ENCODE measurements at regions not wholly inside any gene's neighbourhood (a gene's known extent, or its start where the extent isn't known, plus 50 kb on each side); places are given as distances from the start of the nearest gene placed in this dataset.

DNA sequence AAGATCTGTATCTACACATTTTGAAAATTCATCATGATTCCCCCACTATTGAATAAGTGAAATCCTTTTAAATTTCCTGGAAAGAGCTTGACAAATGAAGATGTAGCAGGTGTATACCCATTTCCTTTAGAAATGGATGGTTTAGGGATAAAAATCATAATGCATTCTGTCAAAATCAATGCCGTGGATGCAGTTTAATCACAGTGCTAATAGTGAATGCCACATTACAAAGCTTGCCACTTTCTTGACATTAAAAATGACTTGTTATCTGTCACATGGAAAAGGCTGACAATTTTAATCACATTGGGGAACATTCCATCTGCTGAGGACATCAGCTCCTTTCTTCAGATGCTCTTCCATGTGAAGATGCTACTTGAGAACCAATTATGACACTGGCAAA is 229.6 kb downstream of the GPAM start:
- no peak for DNase-seq

DNA sequence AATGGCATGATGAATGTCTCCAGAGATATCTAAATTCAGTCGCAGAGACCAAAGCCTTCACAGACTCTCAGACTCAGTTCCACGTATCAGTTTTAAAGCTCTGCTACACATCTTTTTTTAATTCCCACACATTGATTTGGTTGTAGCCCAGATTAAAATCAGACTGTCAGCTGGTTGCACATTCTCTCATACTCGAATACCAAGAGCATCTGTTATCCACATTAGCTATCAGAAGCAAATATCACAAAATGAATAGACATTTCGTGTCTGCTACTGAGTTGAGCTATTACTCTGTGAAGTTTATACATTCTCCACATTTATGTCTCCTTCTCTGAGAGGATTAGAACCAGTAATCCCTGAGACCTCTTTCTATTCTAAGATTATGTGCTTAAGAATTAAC is 229.2 kb downstream of the GPAM start:
- no peak for DNase-seq

DNA sequence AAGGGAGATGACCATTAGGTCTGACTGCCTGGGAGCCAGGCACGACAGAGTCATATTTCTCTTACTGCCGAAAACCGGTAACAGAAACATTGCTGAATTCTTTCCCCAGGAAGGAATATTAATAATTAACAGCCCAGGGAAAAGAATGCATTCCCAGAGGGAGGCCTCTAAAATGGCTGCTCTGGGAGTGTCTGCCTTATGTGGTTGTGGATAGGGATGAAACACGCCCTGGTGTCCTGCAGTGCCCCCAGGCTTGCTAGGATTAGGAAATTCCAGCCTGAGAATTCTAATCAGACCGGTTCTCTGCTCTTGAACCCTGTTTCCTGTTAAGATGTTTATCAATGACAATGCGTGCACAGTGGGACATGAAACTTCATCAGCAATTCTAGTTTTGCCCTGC is 226.7 kb downstream of the GPAM start:
- DNase-seq, result no peak

GRCh38 chr10:111962951-111963350 is 220.6 kb downstream of the GPAM start:
- no peak for DNase-seq

DNA sequence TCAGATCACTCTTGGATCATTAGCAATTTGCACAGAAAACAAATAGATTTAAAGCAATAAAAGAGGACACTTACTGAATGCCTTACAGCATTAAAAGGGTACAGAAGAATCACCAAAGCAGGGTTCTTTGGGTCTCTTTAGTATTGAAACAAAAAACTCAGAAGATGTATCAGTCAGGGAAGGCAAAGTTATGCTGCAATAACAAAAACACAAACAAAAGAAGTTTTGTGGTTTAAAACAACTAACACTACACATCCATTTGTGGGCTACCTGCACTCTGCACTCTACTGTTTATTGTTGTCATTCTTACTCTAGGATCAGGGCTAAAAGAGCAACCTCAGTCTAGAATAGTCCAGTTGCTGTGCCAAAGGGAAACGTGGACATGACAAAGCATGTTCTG is 216.4 kb downstream of the GPAM start:
- no peak for DNase-seq

DNA sequence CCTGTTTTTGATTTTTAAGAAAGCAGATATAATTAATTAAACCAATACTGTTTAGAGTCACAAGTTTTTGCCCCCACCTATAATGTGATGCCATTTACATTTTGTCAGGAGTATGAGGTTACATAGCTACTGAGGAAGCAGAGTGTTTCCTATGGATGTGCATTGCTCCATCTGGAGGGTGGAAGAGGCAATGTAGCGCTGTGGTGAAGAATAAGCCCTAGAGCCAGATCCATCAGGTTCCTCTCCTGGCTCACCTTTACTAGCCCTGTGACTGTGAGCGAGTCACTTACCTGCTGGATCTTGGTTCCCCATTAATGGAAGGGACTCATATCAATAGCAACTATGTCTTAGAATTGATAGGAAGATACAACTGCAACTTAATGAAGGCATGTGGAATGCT is 216.0 kb downstream of the GPAM start:
- DNase-seq, result no peak

DNA sequence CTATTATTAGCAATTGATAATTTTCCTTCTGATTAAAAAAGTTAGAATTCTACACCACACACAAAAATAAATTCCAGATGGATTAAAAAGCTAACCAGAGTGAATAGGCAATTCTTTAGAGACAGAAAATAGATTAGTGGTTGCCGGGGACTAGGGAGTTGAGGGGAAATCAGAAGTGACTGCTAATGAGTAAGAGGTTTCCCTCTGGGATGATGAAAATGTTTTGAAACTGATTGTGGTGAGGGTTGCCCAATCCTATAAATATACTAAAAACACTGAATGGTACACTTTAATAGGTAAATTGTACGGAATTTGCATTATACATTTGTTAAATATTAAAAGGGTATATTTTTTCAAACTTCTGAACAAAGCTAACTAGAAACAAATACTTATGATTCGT is 214.9 kb downstream of the GPAM start:
- no peak for DNase-seq

DNA sequence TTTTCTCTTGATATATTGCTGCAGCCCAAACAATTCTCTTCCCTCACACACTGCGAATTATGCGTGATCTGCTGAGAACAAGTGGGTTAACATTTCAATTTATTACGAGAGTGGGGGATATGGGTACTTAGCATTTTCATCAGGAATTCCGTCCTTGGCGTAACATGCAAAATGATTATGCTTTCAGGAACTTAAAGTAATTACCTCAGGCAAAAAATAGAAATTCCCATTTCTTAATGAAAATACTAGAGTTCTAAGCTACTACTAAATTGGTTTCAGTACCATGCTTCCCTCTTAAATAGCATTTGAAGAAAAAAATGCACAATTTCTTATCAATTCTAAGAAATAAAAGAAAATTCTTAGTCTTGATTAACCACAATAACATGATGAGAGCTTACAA is 213.5 kb downstream of the GPAM start:
- no peak for DNase-seq

DNA sequence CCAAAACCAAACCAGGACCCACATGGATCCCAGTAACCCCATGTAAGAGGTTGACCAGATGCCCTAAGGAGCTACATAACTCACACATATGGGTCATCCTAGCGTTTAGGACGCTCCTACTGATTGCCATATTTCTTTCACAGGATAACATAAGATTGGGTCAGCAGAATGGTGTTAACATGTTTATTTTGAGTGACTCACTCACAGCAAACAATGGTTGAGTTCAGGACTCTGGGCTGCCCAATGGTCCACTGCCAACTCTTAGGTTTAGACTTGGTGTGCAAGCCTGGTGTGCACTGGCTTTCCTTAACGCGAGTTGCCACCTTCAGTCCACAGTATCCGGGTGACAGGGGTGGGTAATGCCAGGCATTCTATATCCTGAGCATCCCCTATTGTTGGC is 211.5 kb downstream of the GPAM start:
- DNase-seq, result no peak

GRCh38 chr10:111973306-111973705 is 210.3 kb downstream of the GPAM start:
- no peak for DNase-seq

DNA sequence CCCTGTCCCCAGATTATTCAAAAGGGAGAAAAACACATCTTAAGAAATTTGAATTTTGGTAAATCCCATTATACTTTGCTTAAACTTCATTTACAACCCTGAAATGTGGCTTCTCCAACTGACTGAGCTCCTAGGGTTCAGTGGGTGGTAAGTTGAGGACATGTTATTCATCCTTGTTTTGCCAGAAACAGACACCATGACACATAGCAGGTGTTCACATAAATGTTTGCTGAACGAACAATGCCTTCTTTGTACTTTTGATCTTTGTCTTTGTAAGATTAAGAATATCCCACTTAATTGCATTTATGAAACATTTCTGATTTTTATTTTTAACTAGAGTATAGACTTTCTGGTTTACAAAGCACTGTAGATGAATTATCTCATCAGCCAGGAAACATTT is 209.7 kb downstream of the GPAM start:
- DNase-seq, result no peak

GRCh38 chr10:111974325-111974724 is 209.2 kb downstream of the GPAM start:
- no peak for DNase-seq

- no peak for DNase-seq
Measured at GRCh38 chr10:111976557-111976956, 207.0 kb downstream of the GPAM start.

GRCh38 chr10:111984057-111984456 is 199.5 kb downstream of the GPAM start:
- DNase-seq, result no peak

GRCh38 chr10:111986079-111986478 is 197.5 kb downstream of the GPAM start:
- no peak for DNase-seq

GRCh38 chr10:111988646-111989045 is 194.9 kb downstream of the GPAM start:
- DNase-seq, result no peak

DNA sequence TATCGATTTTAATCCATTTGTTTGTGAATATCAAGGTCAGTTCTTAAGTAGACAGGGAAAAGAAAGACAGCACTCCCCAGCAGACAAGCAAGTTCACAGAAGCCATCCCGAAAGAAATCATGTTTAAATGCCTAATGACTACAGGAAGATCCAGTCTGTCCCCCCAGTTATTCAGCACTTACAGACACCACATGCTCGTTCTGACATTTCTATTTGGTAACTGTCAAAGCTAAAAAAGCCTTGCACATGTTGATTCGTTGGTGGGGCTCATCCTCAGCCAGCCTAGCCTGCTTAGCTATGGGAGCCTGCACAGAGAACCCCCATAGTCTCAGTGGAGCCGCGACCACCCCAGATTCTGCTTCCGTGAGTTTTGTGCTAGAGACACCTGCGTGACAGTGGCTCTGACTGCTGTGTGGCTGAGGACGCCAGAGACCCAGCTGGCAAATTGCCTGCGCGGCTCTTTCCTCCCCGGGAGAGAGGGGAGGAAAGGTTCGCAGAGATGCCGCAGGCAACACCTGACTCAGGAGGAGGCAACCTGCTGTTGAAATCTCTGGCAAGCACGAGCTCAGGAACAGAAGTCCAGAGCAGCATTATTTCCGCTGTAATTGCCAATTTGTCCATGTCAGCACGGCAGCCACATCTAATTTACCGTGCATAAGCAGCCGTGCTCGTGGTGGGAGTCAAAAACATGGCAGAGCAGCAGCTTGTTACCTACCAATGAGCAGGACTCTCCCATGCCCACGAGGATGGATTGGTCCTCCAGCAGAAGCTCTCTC is 194.2 kb downstream of the GPAM start:
- DNase-seq, result no peak

DNA sequence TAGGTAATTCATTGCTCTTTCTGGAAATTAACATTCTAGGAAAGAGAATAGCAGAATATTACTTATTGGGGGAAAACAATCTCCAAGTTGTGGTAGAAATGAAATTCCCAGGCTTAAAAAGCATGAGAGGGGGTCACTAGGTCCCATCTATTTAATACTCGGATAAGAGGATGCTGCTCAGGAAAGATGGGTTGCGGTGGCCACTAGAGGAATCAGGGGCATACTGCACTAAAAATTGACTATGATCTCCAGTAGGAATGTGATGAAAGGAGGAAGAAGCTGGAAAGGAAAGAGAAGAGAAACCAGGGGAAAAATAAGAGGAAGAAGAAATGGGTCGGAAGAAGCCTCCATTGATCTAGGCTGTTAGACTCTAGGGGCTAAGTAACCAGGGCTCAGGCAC is 192.8 kb downstream of the GPAM start:
- DNase-seq, result no peak

DNA sequence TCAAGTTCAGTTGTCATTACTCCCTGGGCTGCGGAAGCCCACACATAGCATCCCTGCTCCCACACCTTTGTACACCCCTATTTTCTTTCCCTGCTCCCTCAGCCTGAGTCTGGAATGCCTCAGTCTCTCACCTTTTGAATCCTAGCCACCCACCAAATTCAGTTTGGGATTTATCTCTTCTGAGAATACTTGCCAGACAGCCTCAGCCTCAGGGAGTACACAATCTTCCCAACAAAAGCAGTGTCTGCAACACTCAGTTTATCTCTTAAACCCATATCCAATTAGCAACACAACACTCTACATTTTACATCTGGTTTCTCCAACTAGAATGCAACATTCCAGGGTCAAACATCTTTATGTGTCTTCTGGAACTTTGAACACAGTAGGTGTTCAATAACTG is 190.2 kb downstream of the GPAM start:
- no peak for DNase-seq

GRCh38 chr10:111993872-111994426 is 189.6 kb downstream of the GPAM start:
- no peak for DNase-seq

DNA sequence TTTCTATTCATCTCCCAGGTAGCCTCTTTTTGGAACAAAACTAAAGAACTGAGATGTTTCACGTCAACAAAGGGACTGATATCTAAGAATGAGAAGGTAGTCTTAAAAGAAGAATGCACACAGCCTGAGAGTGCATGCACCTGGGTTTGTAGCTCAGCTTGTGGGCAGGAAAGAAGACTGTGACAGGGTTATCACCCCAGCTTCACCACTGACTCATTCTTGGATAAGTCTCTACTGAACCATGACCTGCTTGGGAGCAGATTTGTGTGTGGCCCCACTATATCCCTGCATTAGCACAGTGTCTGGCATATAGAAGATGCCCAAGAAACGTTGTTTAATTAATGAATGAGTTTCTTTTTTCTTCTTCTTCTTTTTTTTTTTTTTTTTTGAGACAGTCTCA is 187.5 kb downstream of the GPAM start:
- no peak for DNase-seq

- no peak for DNase-seq
Measured at GRCh38 chr10:111998728-111999127, 184.8 kb downstream of the GPAM start.

DNA sequence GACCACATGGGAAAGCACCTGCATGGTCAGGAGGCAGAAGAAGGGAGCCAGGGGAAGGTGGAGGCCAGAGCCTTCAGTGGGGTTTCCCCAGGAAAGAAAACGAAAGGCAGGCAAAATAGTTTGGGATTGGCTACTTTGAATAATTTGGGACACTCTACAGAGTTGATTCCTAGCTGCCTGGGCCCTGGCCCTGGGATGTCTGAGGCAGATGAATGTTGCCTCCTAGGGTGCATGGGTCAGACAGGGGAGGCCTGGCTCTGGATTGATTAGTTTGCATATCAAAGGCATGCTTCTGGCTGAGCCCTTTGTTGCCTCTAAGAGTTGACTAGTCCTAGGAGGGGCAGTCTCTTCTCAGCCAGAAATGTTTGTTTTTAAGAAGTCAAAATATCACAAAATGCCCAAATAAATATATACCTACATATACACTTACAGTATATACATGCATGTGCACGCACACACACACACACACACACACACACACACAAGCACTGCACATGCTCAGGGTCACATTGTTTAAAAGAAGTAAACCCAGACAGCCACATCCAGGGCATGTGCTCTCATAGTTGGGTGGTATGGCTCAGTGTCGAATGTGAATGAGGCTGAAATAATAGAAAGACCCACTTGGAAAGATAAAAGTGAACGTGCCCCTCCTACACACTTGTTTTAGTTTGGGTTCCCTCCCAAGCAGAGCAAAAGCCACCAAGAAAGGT is 184.2 kb downstream of the GPAM start:
- no peak for DNase-seq

- no peak for DNase-seq
Measured at GRCh38 chr10:111999915-112000302, 183.7 kb downstream of the GPAM start.

GRCh38 chr10:112000466-112000865 is 183.1 kb downstream of the GPAM start:
- no peak for DNase-seq

Measured in DMS 273 treated with DMSO at 0.1 percent for 48 hours (cell line).